PC-9 (cell line): ENCODE measurements at regions not wholly inside any gene's neighbourhood (a gene's known extent, or its start where the extent isn't known, plus 50 kb on each side); places are given as distances from the start of the nearest gene placed in this dataset.
"Not testable (repeated sequence)": the region's sequence is repeated elsewhere in the genome, so short reads cannot be mapped to it uniquely, and the experiment has no call there.

ENCODE experiments used
- BruUV-seq: library from RNA; stranded (reverse); fragments of 400-500 nt; replicated peaks from 2 replicates; lab custom pipeline; 2021; lab: Mats Ljungman, UMichigan
- CTCF ChIA-PET: fragments of 300-600 bp; sonication (Branson Sonifier 250); formaldehyde crosslinking; loops from one replicate; lab custom pipeline; 2022; ENCODE audit warnings: antibody characterized with exemption; lab: Charles Lee
- POLR2A ChIA-PET: fragments of 300-600 bp; sonication (Branson Sonifier 250); formaldehyde crosslinking; loops from one replicate; lab custom pipeline; 2022; ENCODE audit warnings: antibody characterized with exemption; ENCODE audit not compliant: unreplicated experiment; lab: Charles Lee
- DNase-seq, 2 experiments: peaks; one replicate each; pipeline versions ENCODE4 v3.0.0 to v3.0.0-alpha.2; 2015 to 2022; ENCODE audit warnings: mixed read lengths in 1 of 2
- H2AFZ ChIP-seq: fragments of 200-600 bp; sonication (generic); 2 replicates; pipeline ENCODE4 v1.8.1; 2017; ENCODE audit warnings: antibody characterized with exemption
- H3F3A ChIP-seq: fragments of 200-600 bp; sonication (generic); 2 replicates; pipeline ENCODE4 v1.8.1; 2017; ENCODE audit warnings: antibody characterized with exemption, mild to moderate bottlenecking, low read depth; ENCODE audit not compliant: insufficient read depth
- H3K27ac ChIP-seq: fragments of 200-600 bp; sonication (generic); 2 replicates; pipeline ENCODE4 v1.6.1; 2016; ENCODE audit warnings: mixed run types
- H3K27me3 ChIP-seq: fragments of 200-600 bp; sonication (generic); 2 replicates; pipeline ENCODE4 v1.6.1; 2016; ENCODE audit warnings: low read depth, mixed run types; ENCODE audit not compliant: insufficient read depth
- H3K36me3 ChIP-seq: fragments of 200-600 bp; sonication (generic); 2 replicates; pipeline ENCODE4 v1.6.1; 2016; ENCODE audit warnings: low read depth, mixed run types
- H3K4me1 ChIP-seq: fragments of 200-600 bp; sonication (generic); replicated peaks from 2 replicates; pipeline ENCODE4 v1.6.1; 2016; ENCODE audit warnings: mixed run types; ENCODE audit not compliant: insufficient read depth
- H3K4me2 ChIP-seq: fragments of 200-600 bp; sonication (generic); 2 replicates; pipeline ENCODE4 v1.6.1; 2017; ENCODE audit warnings: mixed run types
- H3K4me3 ChIP-seq: fragments of 200-600 bp; sonication (generic); 2 replicates; pipeline ENCODE4 v1.6.1; 2016; ENCODE audit warnings: mixed run types
- H3K79me2 ChIP-seq: fragments of 200-600 bp; sonication (generic); 2 replicates; pipeline ENCODE4 v1.6.1; 2017; ENCODE audit warnings: low read depth, mixed run types
- H3K9me2 ChIP-seq: fragments of 200-600 bp; sonication (generic); 2 replicates; pipeline ENCODE4 v1.8.1; 2017; ENCODE audit warnings: mild to moderate bottlenecking; ENCODE audit not compliant: insufficient read depth
- H3K9me3 ChIP-seq: fragments of 200-600 bp; sonication (generic); 2 replicates; pipeline ENCODE4 v1.8.1; 2016; ENCODE audit warnings: low read depth; ENCODE audit not compliant: insufficient read depth
- H4K20me1 ChIP-seq: fragments of 200-600 bp; sonication (generic); 2 replicates; pipeline ENCODE4 v1.8.1; 2017; ENCODE audit not compliant: insufficient read depth
- CTCF ChIP-seq: fragments of 200-600 bp; sonication (generic); conservative IDR thresholded peaks from 2 replicates; pipeline ENCODE4 v1.6.1; 2017; ENCODE audit warnings: mixed run types, antibody characterized with exemption, mild to moderate bottlenecking, moderate library complexity
- EZH2 ChIP-seq: fragments of 200-600 bp; sonication (generic); IDR thresholded peaks from 2 replicates; pipeline ENCODE4 v1.8.0; 2017; ENCODE audit warnings: antibody characterized with exemption, low read depth
- intact Hi-C: fragments of 100-400 bp; cut with micrococcal nuclease; formaldehyde crosslinking; loops from one replicate; pipeline ENCODE4 v1.10.0; 2022; ENCODE audit not compliant: unreplicated experiment

GRCh38 chr4:78662658-78663057, 111.1 kb downstream of the ANXA3 start:
- POLR2A ChIA-PET: no interaction called here
- H3K79me2 ChIP-seq: no peaks in the 10 kb centered on the region
- CTCF ChIA-PET: no interaction called here
- intact Hi-C loops: no loop called here
- H3K27ac ChIP-seq: peak overlapping the region; percentile 67
- H3K9me3 ChIP-seq: no peaks in the 10 kb centered on the region
- no peaks in the 10 kb centered on the region for H3K27me3 ChIP-seq
- H3K4me3 ChIP-seq: no peak overlapping the region
- peaks cover 17% of the 10 kb centered on the region for H3K4me1 ChIP-seq
- TF ChIP-seq EZH2: no peak
- TF ChIP-seq CTCF: no peak
- H3K36me3 ChIP-seq: no peaks in the 10 kb centered on the region
- no peaks in the 10 kb centered on the region for H3K9me2 ChIP-seq
- H2AFZ ChIP-seq: no peak overlapping the region
- BruUV-seq: no TSS peak
- H3F3A ChIP-seq: peaks cover 13% of the 10 kb centered on the region; the same call in 1 of the 2 replicates
- H4K20me1 ChIP-seq: no peaks in the 10 kb centered on the region
- DNase-seq: no peak
- peak overlapping the region; percentile 69 for H3K4me2 ChIP-seq

GRCh38 chr4:78664296-78664695, 111.9 kb upstream of the BMP2K start:
- DNase-seq, H3K9me3 ChIP-seq, POLR2A ChIA-PET, H3K27me3 ChIP-seq, CTCF ChIA-PET, H2AFZ ChIP-seq, H3K27ac ChIP-seq, H3K4me3 ChIP-seq, BruUV-seq, H3K9me2 ChIP-seq, H3K79me2 ChIP-seq, intact Hi-C loops, H3K36me3 ChIP-seq, H3K4me2 ChIP-seq, H4K20me1 ChIP-seq: not testable (repeated sequence)
- peaks cover 17% of the 10 kb centered on the region for H3K4me1 ChIP-seq
- peaks cover 13% of the 10 kb centered on the region; the same call in 1 of the 2 replicates for H3F3A ChIP-seq

DNA sequence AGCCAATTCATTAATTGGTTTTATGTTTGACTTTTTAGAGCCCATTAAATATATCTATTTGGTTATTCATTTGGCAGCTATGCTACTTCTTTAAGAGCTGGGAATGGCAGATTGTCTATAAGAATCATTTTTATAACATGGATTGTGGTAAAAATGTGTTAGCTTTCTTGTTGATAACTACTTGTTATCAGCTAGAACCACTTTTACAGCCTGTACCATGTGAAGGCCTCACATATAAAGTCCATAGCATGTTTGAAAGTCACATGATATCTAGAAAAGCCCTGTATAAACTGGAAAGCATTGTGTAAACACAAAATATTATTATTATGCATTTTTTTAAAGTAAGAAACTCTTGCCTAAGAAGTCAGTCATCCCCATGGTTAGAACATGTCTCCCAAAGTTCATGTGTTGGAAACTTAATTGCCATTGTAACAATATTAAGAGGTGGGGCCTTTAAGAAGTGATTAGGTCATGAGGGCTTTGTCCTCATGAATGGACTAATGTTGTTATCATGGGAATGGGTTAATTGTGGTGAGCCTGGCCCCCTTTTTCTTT, 110.9 kb upstream of the BMP2K start:
- peaks cover 13% of the 10 kb centered on the region; the same call in 1 of the 2 replicates for H3F3A ChIP-seq
- H2AFZ ChIP-seq: no peak overlapping the region
- no peak for DNase-seq
- no peaks in the 10 kb centered on the region for H3K27me3 ChIP-seq
- H3K4me2 ChIP-seq: no peak overlapping the region
- H3K36me3 ChIP-seq: no peaks in the 10 kb centered on the region
- no peak overlapping the region for H3K4me3 ChIP-seq
- BruUV-seq: no TSS peak
- no peaks in the 10 kb centered on the region for H3K9me2 ChIP-seq
- H3K9me3 ChIP-seq: no peaks in the 10 kb centered on the region
- H3K79me2 ChIP-seq: no peaks in the 10 kb centered on the region
- H4K20me1 ChIP-seq: no peaks in the 10 kb centered on the region
- no peak overlapping the region for H3K27ac ChIP-seq
- intact Hi-C loops: no loop called here
- ChIA-PET CTCF (no interaction called here), POLR2A (no interaction called here)
- peaks cover 17% of the 10 kb centered on the region for H3K4me1 ChIP-seq
- no peak for TF ChIP-seq CTCF
- TF ChIP-seq EZH2: no peak

DNA sequence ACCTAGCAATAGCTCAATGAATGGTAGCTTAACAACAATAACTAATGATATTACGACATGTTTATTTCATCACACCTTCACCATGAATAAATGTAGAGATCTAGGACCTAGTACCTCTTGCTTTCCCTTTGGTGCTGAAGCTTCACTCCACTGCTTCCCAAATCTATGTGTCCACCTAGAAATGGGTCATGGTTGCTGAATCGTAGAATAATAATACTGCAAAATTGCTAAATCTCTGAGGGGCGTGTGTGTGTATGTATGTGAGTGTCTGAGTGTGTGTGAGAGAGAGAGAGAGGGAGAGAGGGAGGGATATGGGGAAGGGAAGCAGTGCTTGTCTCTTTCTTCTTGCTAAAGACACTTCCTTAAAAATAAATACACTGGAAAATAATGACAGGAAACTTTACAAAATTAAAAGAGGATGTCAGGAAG, 109.3 kb upstream of the BMP2K start:
- DNase-seq: peak in 1 of 2 experiments; percentile 35
- Histone ChIP-seq H3K27me3 (no peaks in the 10 kb centered on the region), H3K79me2 (no peaks in the 10 kb centered on the region), H2AFZ (no peak overlapping the region), H3K4me1 (peaks cover 8% of the 10 kb centered on the region), H3K9me2 (no peaks in the 10 kb centered on the region), H3F3A (peaks cover 8% of the 10 kb centered on the region; the same call in 1 of the 2 replicates), H4K20me1 (no peaks in the 10 kb centered on the region), H3K36me3 (no peaks in the 10 kb centered on the region), H3K4me2 (no peak overlapping the region), H3K9me3 (no peaks in the 10 kb centered on the region), H3K27ac (no peak overlapping the region), H3K4me3 (no peak overlapping the region)
- ChIA-PET CTCF (no interaction called here), POLR2A (no interaction called here)
- no TSS peak for BruUV-seq
- TF ChIP-seq CTCF: no peak
- no peak for TF ChIP-seq EZH2
- intact Hi-C loops: no loop called here
